HG03280 (cell line): ENCODE measurements at regions not wholly inside any gene's neighbourhood (a gene's known extent, or its start where the extent isn't known, plus 50 kb on each side); places are given as distances from the start of the nearest gene placed in this dataset.
"Not testable (repeated sequence)": the region's sequence is repeated elsewhere in the genome, so short reads cannot be mapped to it uniquely, and the experiment has no call there.

Experiments
- ATAC-seq: cut with Tn5 transposase; IDR thresholded peaks from one replicate; pipeline ENCODE4 v1.9.1; 2021; ENCODE audit warnings: mild to moderate bottlenecking, moderate library complexity; ENCODE audit not compliant: unreplicated experiment

DNA sequence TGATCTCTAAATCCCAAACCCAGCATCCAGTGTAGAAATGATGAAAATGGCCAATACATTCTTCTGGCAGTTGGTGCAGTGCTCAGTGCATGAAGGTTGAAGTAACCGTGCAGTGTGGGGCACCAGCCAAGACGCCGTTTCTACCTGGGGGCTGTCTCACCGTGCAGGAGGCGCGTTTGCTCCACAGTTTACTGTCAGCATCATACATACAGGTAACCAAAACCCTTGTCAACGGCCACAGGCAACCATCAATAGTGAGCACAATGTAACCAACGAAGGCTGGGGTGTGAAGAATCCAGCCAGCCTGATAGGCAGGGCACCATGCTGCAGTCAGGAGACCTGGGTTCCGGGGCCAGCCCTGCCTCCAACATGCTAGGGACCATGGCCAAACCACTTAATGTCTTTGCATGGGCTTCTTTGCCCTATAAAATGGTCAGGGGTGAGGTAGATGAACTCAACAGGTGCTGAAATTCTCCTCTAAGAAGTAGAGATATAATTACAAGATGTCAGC lies 127.5 kb upstream of the ID2 start:
- ATAC-seq, result no peak

DNA sequence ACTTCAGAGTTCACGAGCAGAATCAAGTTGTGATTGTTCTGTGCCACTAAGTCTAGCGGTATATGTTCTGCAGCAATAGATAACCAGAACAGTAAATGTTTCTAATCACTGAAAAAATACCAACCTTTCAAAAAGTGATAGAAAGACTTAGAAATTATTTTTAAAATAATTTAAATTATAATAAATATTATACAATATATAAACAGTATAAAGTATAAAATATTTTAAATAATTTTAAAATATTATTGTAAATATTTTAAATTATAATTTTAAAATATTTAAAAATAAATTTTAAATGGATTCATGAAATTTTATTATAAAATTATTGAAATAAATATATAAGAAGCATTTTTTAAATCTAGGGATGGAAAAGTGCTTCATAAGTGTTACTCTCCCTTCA lies 126.3 kb upstream of the ID2 start:
- no peak for ATAC-seq

DNA sequence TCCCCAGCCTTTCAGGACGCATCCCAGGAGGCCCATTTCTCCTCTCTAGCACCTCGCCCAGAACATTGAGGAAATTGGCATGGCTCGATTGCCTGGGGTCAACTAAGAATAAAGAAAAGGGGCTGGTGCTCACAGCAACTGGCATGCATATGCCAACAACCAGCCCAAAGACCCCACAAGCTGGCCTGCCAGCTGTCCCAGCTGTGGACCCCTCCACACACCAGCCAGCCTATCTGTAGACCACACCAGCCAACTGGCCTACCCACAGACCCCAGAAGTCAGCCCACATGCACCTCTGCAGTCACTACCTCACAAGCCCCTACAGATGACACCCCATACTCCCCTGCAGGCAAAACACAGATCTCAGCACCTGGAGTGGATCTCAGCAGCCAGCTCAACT lies 123.8 kb upstream of the ID2 start:
- ATAC-seq, result no peak

DNA sequence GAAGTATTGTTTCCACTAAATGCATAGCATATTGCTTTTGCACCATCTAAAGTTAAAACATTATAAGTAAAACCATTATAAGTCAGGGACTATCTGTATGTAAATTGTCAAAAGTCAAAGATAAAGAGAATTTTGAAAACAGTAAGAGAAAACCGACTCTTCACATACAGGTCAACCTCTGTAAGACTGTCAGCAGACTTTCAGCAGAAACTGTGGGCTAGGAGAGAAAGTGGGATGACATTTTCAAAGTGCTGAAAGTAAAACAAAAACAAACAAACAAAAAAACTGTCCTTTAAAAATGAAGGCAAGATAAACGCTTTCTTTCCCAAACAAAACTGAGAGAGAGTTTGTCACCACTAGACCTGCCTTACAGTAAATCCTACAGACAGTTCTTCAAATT lies 122.9 kb upstream of the ID2 start:
- no peak for ATAC-seq

DNA sequence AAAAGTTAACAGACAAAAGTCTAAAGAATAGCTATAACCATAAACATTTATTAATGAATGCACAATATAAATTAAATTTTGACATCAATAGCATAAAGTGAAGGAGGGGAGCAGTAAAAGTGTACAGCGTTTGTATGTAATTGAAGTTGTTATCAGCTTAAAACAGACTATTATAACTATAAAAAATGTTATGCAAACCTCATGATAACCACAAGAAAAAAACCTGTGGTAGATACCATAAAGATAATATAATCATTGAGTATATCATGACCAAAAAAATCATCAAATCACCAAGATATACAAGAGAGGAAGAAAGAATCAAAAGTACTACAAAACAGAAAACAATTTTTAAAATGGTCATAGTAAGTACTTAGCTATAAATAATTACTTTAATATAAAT lies 122.1 kb upstream of the ID2 start:
- ATAC-seq, result no peak

DNA sequence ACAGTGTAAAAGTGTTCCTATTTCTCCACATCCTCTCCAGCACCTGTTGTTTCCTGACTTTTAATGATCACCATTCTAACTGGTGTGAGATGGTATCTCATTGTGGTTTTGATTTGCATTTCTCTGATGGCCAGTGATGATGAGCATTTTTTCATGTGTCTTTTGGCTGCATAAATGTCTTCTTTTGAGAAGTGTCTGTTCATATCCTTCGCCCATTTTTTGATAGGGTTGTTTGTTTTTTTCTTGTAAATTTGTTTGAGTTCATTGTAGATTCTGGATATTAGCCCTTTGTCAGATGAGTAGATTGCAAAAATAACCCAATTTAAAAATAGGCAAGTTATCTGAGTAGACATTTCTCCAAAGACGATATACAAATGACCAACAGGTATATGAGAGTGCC lies 120.2 kb upstream of the ID2 start:
- ATAC-seq, result not testable (repeated sequence)

DNA sequence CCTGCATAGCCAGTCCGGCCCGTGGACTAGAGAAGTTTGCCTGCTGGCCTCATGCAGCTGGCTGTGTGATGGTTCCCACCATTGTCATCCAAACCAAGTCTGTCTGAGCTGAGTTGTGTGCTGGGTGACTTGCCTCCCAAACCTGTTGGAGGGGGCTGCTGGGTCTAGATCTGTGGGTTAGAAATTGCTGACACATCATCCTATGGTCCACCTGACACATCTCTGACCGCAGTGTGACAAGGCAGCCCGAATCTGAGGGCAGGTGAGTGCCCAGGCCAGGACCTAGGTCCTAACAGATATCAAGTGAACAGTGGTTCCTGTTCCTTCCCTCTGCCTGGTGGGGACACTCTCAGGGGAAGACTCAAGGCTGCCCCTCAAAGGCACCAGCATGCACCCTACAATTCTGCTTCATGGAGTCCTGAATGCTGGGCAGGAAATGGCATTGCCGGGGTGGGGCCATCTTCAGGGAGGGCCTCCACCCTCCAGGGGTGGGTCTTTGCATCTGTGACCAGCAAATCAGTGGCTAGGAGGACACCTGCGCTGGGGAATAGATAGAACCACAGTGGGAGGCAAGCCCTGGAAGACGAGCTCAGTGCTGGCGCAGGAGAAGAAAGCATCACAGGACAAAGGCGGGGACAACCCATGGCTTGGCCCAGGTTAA lies 117.9 kb upstream of the ID2 start:
- no peak for ATAC-seq

DNA sequence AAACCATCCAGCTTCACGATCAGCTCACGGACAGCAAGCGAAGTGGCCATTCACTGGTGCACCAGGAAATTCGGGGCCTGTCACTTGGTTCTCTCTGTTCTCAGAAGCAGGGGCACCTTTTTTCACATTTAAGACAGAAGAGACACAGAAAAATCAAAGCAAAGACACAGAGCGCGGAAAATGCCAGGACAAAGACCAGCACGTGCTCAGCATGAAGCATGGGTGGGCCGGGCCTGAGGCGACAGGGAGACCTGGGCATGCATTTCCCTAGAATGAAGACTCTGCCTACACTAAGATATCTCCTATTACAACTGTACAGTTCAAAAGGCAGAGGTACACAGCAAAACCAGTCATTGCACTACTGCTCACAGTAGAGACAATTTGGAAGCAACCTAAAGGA lies 117.4 kb upstream of the ID2 start:
- ATAC-seq, result no peak

DNA sequence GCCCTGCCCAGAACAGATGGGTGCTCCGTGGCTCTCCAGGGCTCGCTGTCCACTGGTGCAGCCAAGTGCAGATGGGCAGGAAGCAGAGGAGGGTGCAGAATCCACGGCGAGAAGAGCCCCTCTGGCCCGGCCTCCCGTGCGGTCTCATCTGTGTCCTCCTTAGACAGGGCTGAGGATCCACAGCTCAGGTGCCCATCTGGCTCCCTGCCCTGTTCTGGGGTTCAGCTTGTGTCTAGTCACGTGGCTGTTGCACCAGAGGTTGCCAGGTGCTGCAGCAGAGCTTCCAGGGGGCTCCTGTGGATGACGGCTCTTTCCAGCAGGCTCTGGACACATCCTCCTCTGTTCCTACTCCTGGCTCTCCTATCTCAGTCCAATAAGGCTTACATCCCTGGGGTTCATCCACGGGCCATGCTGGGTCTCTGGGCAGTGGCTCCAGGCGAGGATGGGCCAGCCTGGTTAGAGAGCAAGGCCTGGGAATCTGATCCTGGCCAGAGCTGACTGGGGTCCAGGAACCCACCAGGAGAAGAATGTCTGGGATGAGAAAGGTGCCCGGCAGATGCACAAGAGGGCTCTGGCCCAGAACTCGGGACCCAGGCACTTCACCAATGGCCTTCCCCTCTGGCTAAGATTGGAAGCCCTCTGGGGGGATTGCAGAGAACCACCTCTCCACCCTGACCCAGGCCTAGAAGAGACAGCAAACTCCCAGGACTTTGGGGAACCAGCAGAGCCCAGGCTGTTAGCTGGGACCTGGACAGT lies 116.3 kb upstream of the ID2 start:
- no peak for ATAC-seq

DNA sequence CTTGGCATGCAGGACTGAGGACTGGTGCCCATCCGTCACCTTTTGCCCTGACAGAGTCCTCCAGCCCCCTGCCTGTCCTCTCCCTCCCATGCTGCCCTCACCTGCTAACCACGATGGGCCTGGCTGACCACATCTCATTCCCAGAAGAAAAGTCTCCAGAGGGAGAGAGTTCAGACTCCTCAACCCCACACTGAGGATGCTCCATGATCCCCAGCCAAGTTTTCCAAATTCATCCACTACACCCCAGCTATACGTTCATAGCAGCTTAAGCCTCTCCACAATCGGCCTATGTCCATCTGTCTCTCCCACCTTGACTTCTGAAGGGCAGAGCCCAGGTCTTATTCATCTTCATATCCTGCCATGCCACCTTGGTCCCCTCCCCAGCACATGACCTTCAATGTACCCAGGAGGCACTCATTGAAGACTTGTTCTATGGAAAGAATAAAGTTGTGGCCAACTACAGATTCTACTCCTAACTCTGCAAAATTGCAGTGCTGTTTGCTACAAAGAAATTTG lies 115.6 kb upstream of the ID2 start:
- ATAC-seq, result no peak

DNA sequence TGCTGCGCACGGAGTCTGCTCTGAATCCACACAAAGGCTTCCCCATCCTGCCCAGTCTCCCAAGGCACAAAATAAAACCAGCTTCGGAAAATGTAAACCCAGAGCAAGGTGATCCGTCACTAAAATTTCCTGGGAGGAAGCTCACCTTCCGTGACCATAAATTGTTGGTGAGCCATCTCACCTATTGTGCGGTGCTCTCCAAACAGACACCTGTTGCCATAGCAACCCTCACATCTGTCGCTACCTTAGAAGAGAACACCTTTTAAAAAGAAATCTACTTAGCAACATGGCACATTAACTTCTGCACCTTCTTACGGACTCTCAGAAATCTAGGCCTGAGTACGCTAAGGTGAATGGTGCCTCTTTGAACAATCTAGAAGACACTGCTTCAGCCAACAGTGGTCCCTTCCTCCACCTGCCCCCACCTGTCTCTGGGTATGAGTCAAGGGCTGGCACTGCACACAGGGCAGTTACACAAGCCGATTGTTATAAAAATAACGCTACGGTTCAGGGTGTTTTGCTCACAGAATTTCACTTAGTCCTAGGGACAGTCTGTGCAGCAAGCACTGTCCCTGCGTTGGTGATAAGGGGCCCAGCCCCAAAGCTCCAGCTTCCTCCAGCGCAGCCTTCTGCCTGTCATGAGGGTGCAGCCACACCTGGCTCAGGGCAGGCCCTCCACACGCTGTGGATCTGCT lies 114.9 kb upstream of the ID2 start:
- no peak for ATAC-seq

DNA sequence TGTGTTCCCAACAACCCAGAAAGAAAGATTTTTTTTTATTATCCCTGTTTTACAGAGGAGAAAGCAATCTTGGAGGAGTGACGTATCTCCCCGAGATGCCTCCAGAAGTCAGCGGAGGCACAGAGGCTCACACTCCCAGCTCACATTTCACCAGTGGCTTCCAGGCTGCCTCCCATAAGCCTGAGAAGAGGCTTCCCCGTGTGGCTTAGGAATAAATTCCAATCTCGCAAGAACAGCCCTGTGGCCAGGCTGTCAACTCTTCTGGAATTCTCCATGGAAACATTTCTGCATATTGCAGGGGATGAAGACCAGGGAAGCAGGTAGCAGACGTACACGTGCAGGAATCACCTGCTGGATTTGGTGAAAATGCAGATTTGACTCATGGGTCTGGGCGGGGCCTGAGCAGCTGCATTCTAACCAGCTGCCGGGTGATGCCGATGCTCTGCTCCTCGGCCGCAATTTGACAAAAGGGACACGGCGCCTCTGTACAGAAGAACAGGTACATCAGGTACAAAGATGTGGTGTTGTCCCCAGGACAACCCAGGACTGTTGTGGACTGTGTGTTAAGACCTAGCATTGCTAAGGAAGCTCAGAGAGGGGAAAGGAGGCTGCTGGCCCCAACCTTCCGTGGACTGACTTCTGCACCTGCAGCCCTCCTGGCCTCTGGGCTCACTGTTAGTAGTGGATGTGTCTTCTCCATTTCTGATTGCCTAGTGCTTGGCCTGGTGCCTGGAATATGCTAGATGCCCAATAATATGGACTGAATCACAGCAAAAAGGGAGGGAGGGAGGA lies 114.2 kb upstream of the ID2 start:
- no peak for ATAC-seq

DNA sequence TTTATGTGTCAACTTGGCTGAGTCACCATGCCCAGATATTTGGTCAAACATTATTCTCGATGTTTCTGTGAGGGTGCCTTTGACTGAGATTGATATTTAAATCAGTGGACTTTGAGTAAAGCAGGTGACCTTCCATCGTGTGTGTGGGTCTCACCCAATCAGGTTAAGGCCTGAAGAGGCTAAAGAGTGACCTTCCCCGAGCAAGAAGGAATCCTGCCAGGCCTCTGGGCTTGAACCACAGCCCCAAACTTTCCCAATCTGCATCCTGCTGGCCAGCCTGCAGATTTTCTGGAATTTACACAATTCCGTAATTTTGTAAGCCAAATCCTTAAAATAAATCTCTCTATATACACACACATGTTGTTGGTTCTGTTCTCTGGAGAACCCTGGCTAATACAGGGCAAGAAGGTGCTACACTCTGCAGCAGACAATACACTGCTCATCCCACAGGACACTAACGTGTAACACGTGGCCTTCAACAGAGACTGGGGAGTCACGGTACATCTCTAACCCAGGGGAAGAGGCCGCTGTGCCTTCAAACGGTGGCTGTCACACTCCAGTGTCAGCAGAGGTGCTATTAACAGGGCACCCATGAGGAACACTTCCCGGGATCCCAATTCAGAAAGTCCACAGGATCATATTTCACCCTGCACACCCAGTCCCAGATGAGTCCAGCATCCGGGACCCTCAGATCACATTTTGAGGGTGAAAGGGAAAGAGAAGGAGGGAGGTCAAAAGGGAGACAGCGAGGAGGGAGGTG lies 113.1 kb upstream of the ID2 start:
- ATAC-seq, result no peak

DNA sequence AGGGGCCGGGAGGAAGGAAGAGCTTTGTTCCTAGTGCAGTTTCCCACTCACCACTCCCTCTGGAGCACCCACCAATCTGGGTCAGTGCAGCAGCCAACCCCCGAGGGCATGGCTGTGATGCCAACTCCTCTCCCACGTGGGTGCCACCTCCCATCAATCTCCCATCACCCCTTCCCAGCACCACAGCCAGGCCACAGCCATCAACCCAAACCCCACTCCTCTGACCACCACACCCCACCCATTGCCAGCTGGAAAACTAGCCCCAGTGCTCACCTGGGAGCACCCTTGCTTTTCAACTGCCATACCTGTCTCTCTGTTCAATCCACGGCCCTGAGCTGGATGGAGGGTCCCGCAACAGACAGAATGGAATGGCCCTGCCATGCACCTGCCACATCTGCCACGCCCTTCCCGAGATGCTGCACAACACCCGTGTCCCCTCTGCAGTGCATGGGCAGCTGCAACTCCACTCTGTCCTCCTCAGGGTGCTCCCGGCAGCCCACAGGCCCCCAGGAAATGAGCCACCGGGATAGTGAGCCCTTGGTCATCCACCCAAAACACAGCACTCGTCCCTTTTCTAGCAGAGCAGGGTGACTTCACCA lies 112.4 kb upstream of the ID2 start:
- ATAC-seq, result no peak

DNA sequence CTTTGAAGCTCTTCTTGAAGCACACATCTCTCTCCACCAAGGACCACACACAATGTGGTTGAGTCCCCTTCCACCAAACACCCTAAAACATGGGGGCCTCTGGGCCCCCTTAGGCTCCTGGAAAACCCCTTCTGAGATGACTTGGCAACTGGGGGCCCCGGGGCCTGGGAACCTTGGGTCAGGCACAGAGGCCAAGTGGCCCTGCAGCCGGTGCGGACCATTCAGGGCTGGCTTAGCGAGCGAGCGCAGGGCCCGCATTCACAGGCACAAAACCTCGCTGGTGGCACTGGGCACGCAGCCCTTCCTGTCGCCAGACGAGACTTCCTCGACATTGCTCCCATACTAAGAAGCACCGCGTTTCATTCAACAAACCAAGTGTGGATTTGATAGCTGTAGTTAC lies 111.2 kb upstream of the ID2 start:
- ATAC-seq, result no peak

DNA sequence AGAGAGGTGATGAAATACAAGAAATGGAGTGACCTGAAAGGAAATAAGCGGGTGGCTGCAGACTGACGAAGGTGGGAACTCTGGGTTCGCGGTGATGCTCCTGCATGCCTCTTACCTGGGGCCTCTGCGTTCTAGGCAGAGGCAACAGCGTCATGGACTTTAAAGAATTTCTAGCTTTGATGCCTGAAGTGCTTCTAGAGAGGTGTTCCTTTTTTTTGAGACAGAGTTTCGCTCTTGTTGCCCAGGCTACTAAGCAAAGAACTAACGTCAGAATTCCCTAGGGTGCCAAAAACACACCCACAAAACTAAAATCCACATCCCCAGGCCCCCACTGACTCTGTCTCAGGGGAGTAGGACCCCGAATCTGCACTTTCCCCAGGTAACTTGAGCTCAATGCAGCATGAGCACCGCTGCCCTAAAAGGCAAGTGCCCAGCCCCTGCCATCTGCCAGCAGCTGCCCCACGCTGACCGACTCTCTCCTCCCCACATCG lies 110.5 kb upstream of the ID2 start:
- no peak for ATAC-seq

DNA sequence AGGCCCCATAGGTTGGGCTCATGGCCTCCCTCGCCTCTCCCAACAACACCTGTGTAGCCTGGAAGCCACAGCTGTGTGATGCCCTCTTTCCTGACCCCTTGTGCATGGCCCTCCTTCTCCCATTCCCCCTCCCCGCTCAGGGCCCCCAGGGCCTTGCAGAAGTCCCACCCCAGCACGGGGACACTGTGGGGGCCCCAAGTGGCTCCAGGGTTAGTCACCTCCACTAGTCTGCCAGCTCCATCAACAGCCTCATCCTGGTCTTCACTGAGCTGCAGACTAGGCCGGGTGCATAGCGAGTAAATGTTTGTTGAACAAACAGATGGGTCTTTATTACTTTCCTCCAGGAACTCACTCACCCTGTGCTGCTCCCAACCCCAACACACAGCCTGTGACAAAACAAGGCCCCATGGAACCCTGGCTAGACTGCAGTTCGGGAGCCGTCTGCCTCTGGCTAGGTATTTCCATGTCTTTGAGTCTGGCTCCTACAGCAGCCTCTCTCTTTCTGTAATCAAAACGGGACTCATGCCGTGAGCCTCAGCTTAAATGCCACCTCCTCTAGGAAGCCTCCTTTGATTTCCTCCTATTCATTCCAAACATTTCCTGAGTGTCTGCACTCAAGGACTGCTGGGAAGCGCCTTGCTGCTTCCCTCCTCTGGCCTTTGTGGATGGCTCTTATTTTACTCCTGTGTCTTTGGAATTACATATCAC lies 109.9 kb upstream of the ID2 start:
- no peak for ATAC-seq

DNA sequence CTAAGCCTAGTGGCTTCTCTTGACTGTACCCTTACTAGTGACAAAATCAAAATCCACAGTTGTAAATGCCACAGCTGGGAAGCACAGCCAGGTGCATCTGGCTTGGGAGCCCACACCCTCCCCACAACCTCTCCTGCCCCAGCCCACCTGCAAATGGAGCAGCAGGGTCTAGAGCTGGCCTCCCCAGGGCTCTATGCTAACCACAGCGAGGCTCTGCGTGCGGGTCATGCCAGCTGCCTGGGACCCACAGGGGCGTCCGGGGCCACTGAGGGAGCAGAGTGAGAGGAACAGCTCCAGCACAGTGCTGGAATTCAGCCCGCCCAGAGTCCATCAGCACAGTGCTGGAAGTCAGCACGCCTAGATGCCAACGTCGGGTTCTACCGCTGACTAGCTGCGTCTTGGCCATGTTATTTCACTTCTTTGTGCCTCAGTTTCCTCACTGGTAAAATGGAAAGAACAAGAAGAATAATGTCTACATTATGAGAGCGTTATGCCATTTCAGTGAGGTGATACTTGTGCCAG lies 109.1 kb upstream of the ID2 start:
- no peak for ATAC-seq
